Cardiac muscle cell (in vitro differentiated cells and primary cell): ENCODE measurements at regions not wholly inside any gene's neighbourhood (a gene's known extent, or its start where the extent isn't known, plus 50 kb on each side); places are given as distances from the start of the nearest gene placed in this dataset.

ENCODE experiments used
- DNase-seq, 2 donors: peaks; one replicate each; pipeline versions ENCODE4 v3.0.0 to v3.0.0-alpha.2; 2010 to 2017; ENCODE audit warnings: low read depth in 1 of 2, low spot score in 1 of 2
- H3K27ac ChIP-seq: fragments of 200-600 bp; sonication (generic); 2 replicates; pipeline ENCODE4 v1.5.1; 2016
- H3K27me3 ChIP-seq: fragments of 200-600 bp; sonication (generic); 2 replicates; pipeline ENCODE4 v1.6.0; 2016; ENCODE audit warnings: control low read depth
- H3K36me3 ChIP-seq: fragments of 200-600 bp; sonication (generic); 2 replicates; pipeline ENCODE4 v1.5.1; 2016; ENCODE audit warnings: control low read depth
- H3K4me1 ChIP-seq: fragments of 200-600 bp; sonication (generic); 2 replicates; pipeline ENCODE4 v1.8.1; 2017; ENCODE audit warnings: low read depth, mild to moderate bottlenecking, mixed run types
- H3K4me3 ChIP-seq: fragments of 200-600 bp; sonication (generic); 2 replicates; pipeline ENCODE4 v1.5.1; 2016; ENCODE audit warnings: mild to moderate bottlenecking
- H3K9me3 ChIP-seq: fragments of 200-600 bp; sonication (generic); 2 replicates; pipeline ENCODE4 v1.5.1; 2017; ENCODE audit warnings: low read depth, mild to moderate bottlenecking, control low read depth
- TF ChIP-seq, protein P1 (sequence below): IDR thresholded peaks from 2 replicates; pipeline ENCODE4 v1.5.1; 2012; ENCODE audit warnings: low read depth, mild to moderate bottlenecking, low read length

DNA sequence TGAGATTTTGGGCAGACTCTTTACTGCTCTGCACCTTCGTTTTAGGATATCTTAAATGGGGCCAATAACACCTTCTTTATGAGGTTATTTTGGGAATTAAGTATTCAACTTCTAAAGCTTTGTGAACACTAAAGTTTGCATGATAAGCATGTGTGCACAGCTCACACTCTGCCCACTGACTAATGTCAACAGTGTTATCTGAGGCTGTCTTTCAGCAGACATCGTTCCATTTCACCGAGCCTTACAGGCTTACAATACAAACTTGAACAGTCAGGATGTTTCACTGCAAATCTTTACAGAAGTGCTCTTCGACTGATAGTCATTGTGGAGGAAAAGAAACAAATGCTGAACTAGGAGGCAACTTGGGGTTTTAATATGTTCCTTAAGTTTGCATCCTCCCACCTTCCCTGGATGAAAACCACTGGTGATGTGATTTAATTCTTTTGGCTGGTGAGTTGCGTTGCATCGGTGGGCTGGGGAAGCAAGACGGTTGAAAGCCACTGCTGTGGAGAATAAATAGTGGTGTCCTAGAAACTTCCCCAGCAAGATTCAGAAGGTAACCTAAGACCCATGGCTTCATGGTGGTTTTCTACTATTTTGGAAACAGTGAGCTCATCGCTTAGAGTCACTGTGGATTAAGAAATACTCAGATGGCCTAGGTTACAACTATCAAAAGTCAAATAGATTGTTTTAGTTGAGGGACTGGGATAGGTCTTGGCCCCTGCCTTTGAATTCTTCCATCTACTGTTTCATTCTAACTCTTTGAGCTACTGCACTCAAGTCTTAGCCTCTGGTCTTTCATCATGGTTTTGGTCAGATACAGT lies 167.2 kb upstream of the MAP3K7 start:
- peak in 1 of 2 donors; percentile 40 for DNase-seq
- Histone ChIP-seq H3K4me3 (no peak overlapping the region), H3K27ac (peak overlapping the region; percentile 24), H3K9me3 (no peaks in the 10 kb centered on the region), H3K27me3 (no peaks in the 10 kb centered on the region), H3K4me1 (peaks cover 26% of the 10 kb centered on the region), H3K36me3 (no peaks in the 10 kb centered on the region)
- TF ChIP-seq, protein P1, sequence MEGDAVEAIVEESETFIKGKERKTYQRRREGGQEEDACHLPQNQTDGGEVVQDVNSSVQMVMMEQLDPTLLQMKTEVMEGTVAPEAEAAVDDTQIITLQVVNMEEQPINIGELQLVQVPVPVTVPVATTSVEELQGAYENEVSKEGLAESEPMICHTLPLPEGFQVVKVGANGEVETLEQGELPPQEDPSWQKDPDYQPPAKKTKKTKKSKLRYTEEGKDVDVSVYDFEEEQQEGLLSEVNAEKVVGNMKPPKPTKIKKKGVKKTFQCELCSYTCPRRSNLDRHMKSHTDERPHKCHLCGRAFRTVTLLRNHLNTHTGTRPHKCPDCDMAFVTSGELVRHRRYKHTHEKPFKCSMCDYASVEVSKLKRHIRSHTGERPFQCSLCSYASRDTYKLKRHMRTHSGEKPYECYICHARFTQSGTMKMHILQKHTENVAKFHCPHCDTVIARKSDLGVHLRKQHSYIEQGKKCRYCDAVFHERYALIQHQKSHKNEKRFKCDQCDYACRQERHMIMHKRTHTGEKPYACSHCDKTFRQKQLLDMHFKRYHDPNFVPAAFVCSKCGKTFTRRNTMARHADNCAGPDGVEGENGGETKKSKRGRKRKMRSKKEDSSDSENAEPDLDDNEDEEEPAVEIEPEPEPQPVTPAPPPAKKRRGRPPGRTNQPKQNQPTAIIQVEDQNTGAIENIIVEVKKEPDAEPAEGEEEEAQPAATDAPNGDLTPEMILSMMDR: no peak

DNA sequence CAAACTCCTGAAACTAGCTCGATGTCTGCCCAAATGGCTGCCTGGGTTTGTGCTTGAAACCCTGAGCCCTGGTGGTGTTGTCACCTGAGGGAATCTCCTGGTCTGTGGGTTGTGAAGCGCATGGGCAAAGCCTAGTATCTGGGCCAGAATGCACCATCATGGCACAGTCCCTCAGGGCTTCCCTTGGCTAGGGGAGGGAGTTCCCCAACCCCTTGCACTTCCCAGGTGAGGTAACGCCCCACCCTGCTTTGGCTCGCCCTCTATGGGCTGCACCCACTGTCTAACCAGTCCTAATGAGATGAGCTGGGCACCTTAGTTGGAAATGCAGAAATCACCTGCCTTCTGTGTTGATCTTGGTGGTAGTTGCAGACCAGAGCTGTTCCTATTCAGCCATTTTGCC lies 152.9 kb upstream of the MAP3K7 start:
- H3K4me1 ChIP-seq: no peaks in the 10 kb centered on the region
- TF ChIP-seq, protein P1: no peak
- H3K27ac ChIP-seq: no peak overlapping the region
- no peak for DNase-seq
- no peak overlapping the region for H3K4me3 ChIP-seq
- H3K27me3 ChIP-seq: no peaks in the 10 kb centered on the region
- H3K9me3 ChIP-seq: no peaks in the 10 kb centered on the region
- H3K36me3 ChIP-seq: no peaks in the 10 kb centered on the region

DNA sequence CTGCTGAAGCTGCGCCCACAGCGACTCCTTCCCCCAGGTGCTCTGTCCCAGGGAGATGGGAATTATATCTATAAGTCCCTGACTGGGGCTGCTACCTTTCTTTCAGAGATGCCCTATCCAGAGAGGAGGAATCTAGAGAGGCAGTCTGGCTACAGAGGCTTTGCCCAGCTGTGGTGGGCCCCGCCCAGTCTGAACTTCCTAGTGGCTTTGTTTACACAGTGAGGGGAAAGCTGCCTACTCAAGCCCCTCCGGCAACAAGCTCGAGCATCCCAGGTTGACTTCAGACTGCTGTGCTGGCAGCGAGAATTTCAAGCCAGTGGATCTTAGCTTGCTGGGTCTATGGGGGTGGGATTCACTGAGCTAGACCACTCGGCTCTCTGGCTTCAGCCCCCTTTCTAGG lies 152.5 kb upstream of the MAP3K7 start:
- TF ChIP-seq, protein P1: no peak
- no peak overlapping the region for H3K4me3 ChIP-seq
- DNase-seq: no peak
- no peaks in the 10 kb centered on the region for H3K9me3 ChIP-seq
- no peaks in the 10 kb centered on the region for H3K36me3 ChIP-seq
- no peaks in the 10 kb centered on the region for H3K27me3 ChIP-seq
- no peak overlapping the region for H3K27ac ChIP-seq
- H3K4me1 ChIP-seq: no peaks in the 10 kb centered on the region

DNA sequence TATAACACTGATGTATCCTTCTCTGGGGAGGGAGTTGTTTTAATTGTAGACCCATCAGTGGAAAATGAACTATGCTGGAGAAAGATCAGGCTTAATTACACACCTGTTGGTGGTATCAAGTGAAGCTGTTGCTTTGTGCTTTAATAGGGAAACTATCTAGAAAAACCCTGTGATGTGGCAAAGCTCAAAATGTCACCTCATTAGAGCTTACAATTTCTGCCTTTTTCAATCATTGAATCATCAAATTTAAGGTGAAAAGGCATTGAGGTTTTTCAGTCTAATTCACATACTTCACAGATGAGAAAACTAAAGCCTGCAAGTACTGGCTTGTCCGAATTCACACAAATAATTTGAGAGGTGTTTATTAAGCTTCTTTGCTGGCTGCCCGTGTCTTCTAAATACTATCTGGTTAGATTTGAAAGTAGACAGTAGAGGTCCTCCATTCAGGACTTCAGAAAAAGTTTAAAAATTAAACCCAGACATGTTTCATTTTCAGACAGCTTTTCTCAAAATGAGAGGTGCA lies 143.3 kb upstream of the MAP3K7 start:
- Histone ChIP-seq H3K27ac (no peak overlapping the region), H3K27me3 (no peaks in the 10 kb centered on the region), H3K4me3 (no peak overlapping the region), H3K36me3 (no peaks in the 10 kb centered on the region), H3K4me1 (no peaks in the 10 kb centered on the region), H3K9me3 (no peaks in the 10 kb centered on the region)
- DNase-seq: no peak
- TF ChIP-seq, protein P1: no peak

DNA sequence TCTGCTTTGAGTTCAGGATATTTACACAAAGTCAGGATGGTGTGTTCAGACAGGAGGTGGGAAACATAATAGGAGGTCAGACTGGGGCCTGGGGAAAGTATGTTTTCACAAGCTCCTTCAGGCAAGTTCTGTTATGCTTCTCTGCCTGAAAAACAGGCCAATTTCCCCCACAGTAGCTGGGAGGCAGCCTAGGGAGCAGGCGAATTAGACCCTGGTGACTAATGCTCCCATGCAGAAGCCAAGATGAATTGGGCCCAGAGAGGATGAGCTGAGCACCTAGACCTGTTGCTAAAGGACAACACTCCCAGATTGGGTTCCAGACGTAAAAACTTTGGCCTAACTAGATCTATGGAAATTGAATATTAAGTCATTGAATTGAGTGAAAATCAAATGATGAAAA lies 142.2 kb upstream of the MAP3K7 start:
- Histone ChIP-seq H3K36me3 (no peaks in the 10 kb centered on the region), H3K9me3 (no peaks in the 10 kb centered on the region)
- TF ChIP-seq, protein P1: no peak

More for the DNA sequence above, 142.2 kb upstream of the MAP3K7 start:
- no peak for DNase-seq
- no peaks in the 10 kb centered on the region for H3K4me1 ChIP-seq
- H3K27me3 ChIP-seq: no peaks in the 10 kb centered on the region
- no peak overlapping the region for H3K27ac ChIP-seq
- no peak overlapping the region for H3K4me3 ChIP-seq
